HEK293T (cell line): ENCODE measurements at regions not wholly inside any gene's neighbourhood (a gene's known extent, or its start where the extent isn't known, plus 50 kb on each side); places are given as distances from the start of the nearest gene placed in this dataset.
"Not testable (repeated sequence)": the region's sequence is repeated elsewhere in the genome, so short reads cannot be mapped to it uniquely, and the experiment has no call there.

ENCODE experiments used
- CTCF ChIA-PET: fragments of 350-600 bp; formaldehyde crosslinking; extraction: SDS; loops from one replicate; lab custom pipeline; 2021; ENCODE audit warnings: antibody characterized with exemption, inconsistent platforms; lab: Yijun Ruan, JAX
- POLR2A ChIA-PET: fragments of 350-600 bp; formaldehyde crosslinking; extraction: SDS; loops from one replicate; lab custom pipeline; 2020; ENCODE audit warnings: antibody characterized with exemption, inconsistent platforms; lab: Yijun Ruan, JAX
- DNase-seq: peaks from one replicate; pipeline ENCODE4 v3.0.0; 2012; ENCODE audit warnings: mixed read lengths; ENCODE audit errors: extremely low spot score
- ARNT ChIP-seq: fragments of 450-650 bp; IDR thresholded peaks from 2 replicates; pipeline ENCODE4 v1.6.1; 2017; ENCODE audit warnings: mild to moderate bottlenecking
- BHLHE40 ChIP-seq: fragments of 450-650 bp; IDR thresholded peaks from 2 replicates; pipeline ENCODE4 v1.6.1; 2016; ENCODE audit warnings: mild to moderate bottlenecking, moderate library complexity, borderline replicate concordance
- CTBP1 ChIP-seq: fragments of 450-650 bp; IDR thresholded peaks from 2 replicates; pipeline ENCODE4 v1.6.1; 2016; ENCODE audit warnings: borderline replicate concordance
- ELF4 ChIP-seq: fragments of 450-650 bp; IDR thresholded peaks from 2 replicates; pipeline ENCODE4 v1.6.1; 2017; ENCODE audit warnings: antibody characterized with exemption
- FOXA1 ChIP-seq: fragments of 450-650 bp; IDR thresholded peaks from 2 replicates; pipeline ENCODE4 v1.6.1; 2016; ENCODE audit warnings: mild to moderate bottlenecking
- FOXK2 ChIP-seq: fragments of 450-650 bp; IDR thresholded peaks from 2 replicates; pipeline ENCODE4 v1.6.1; 2016; ENCODE audit warnings: mild to moderate bottlenecking
- FOXM1 ChIP-seq: fragments of 450-650 bp; IDR thresholded peaks from 2 replicates; pipeline ENCODE4 v1.6.1; 2017; ENCODE audit warnings: mild to moderate bottlenecking, borderline replicate concordance
- HDGF ChIP-seq: fragments of 450-650 bp; IDR thresholded peaks from 2 replicates; pipeline ENCODE4 v1.6.1; 2017; ENCODE audit warnings: antibody characterized with exemption, borderline replicate concordance
- L3MBTL2 ChIP-seq: fragments of 450-650 bp; conservative IDR thresholded peaks from 2 replicates; pipeline ENCODE4 v1.6.1; 2016; ENCODE audit warnings: mild to moderate bottlenecking
- LEF1 ChIP-seq: fragments of 450-650 bp; IDR thresholded peaks from 2 replicates; pipeline ENCODE4 v1.6.1; 2017; ENCODE audit warnings: mild to moderate bottlenecking, borderline replicate concordance
- NFRKB ChIP-seq: fragments of 450-650 bp; IDR thresholded peaks from 2 replicates; pipeline ENCODE4 v1.6.1; 2016; ENCODE audit warnings: mild to moderate bottlenecking, moderate library complexity
- SP1 ChIP-seq: fragments of 450-650 bp; IDR thresholded peaks from 2 replicates; pipeline ENCODE4 v1.6.1; 2017
- SUZ12 ChIP-seq: fragments of 450-650 bp; IDR thresholded peaks from 2 replicates; pipeline ENCODE4 v1.6.1; 2016; ENCODE audit warnings: mild to moderate bottlenecking
- TARDBP ChIP-seq: fragments of 450-650 bp; IDR thresholded peaks from 2 replicates; pipeline ENCODE4 v1.6.1; 2016
- ZNF384 ChIP-seq: fragments of 450-650 bp; IDR thresholded peaks from 2 replicates; pipeline ENCODE4 v1.6.1; 2016
- TF ChIP-seq, protein P1 (sequence below): fragments of 450-650 bp; IDR thresholded peaks from 2 replicates; pipeline ENCODE4 v1.6.1; 2016

DNA sequence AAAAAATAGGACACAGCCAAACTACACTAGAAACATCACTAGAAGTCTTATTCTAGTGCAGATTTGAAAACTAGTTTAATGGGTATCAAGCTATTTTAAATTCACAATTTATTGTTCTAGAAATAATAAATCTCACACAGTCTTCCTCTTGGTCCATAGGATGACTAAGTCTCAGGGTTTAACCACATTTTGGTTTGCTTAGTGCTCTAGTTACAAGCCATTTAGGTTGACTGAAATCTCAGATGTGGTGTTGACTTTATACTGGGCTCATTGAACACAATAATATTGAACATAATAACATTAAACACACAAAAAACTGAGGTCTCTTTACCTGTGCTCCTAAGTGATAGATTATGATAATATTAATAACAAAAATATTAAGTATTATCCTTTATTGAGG lies 760.3 kb upstream of the CCDC179 start:
- ChIA-PET POLR2A (no interaction called here), CTCF (no interaction called here)
- no peak for TF ChIP-seq BHLHE40
- TF ChIP-seq ZNF384 = no peak
- TF ChIP-seq FOXM1 = no peak
- TF ChIP-seq LEF1 = no peak
- no peak for DNase-seq

- CTCF ChIA-PET = no interaction called here
- DNase-seq = no peak
- TF ChIP-seq LEF1 (no peak), SP1 (no peak)
- POLR2A ChIA-PET = no interaction called here
Measured at GRCh38 chr11:23632293-23632692, 772.0 kb upstream of the CCDC179 start.

GRCh38 chr11:23644443-23644842 lies 784.2 kb upstream of the CCDC179 start:
- CTCF ChIA-PET = no interaction called here
- POLR2A ChIA-PET = no interaction called here
- no peak for TF ChIP-seq HDGF
- TF ChIP-seq L3MBTL2 = no peak
- TF ChIP-seq LEF1 = no peak
- TF ChIP-seq TARDBP = no peak
- no peak for DNase-seq

GRCh38 chr11:23652336-23652735 lies 792.1 kb upstream of the CCDC179 start:
- CTCF ChIA-PET, POLR2A ChIA-PET, DNase-seq: not testable (repeated sequence)

GRCh38 chr11:23653071-23653675 lies 792.9 kb upstream of the CCDC179 start:
- TF ChIP-seq NFRKB = no peak
- TF ChIP-seq L3MBTL2 = no peak
- no peak for TF ChIP-seq CTBP1
- no peak for TF ChIP-seq FOXK2
- TF ChIP-seq FOXA1 = no peak
- no peak for TF ChIP-seq SP1
- TF ChIP-seq SUZ12 = no peak
- no peak for TF ChIP-seq HDGF
- TF ChIP-seq BHLHE40 = no peak
- TF ChIP-seq TARDBP = no peak
- TF ChIP-seq ELF4 = no peak
- TF ChIP-seq LEF1 = no peak
- no peak for TF ChIP-seq ARNT
- no peak for TF ChIP-seq FOXM1
- no peak for TF ChIP-seq ZNF384
- TF ChIP-seq, protein P1, sequence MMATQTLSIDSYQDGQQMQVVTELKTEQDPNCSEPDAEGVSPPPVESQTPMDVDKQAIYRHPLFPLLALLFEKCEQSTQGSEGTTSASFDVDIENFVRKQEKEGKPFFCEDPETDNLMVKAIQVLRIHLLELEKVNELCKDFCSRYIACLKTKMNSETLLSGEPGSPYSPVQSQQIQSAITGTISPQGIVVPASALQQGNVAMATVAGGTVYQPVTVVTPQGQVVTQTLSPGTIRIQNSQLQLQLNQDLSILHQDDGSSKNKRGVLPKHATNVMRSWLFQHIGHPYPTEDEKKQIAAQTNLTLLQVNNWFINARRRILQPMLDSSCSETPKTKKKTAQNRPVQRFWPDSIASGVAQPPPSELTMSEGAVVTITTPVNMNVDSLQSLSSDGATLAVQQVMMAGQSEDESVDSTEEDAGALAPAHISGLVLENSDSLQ = no peak
- CTCF ChIA-PET = no interaction called here

DNA sequence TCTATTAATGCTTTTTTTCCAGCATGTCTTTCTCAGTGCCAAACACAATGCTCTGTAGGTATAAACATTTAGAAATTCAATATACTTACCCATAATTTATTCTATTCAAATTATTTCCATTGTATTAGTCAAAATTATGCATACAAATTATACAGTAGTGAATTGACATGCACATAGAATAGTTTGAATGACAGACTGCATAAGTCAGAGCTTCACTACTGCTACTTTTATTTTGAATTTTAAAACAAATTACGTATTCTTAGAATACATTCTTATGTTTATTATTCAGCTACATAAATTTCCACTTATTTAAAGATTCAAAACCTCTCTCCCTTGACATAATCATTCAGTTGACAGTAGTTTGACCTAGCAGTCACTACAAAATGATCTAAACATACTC lies 808.0 kb upstream of the CCDC179 start:
- ChIA-PET POLR2A (no interaction called here), CTCF (no interaction called here)
- no peak for TF ChIP-seq BHLHE40
- no peak for TF ChIP-seq NFRKB
- TF ChIP-seq TARDBP = no peak
- TF ChIP-seq LEF1 = no peak
- TF ChIP-seq ZNF384 = no peak
- no peak for TF ChIP-seq FOXM1
- no peak for TF ChIP-seq HDGF
- TF ChIP-seq, protein P1 = no peak
- TF ChIP-seq L3MBTL2 = no peak
- TF ChIP-seq ELF4 = no peak
- TF ChIP-seq FOXA1 = no peak
- no peak for DNase-seq

More at GRCh38 chr11:23653071-23653675, 792.9 kb upstream of the CCDC179 start:
- DNase-seq = no peak
- POLR2A ChIA-PET = no interaction called here

DNA sequence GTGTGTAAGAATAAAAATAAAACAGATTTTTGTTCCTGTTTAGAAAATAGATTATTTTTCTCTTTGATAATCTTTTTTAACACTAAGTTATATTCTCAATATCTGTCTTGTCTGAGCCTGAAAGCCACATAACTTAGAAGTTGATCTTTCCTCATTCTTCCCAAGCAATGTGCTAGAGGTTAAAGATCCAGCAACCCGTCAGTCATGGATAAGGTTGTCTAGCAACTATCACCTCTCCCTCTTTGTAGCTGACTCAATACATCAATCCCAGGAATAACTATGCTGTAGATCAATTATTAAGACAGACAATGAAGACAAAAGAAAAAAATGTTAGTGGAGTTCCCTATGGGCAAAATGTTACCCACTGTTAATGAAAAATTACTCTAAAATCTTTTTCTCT lies 813.1 kb upstream of the CCDC179 start:
- POLR2A ChIA-PET = no interaction called here
- CTCF ChIA-PET = no interaction called here
- no peak for DNase-seq
- TF ChIP-seq NFRKB = no peak
- TF ChIP-seq ARNT = no peak
- TF ChIP-seq ELF4 = no peak
- TF ChIP-seq BHLHE40 = no peak
- no peak for TF ChIP-seq SUZ12
- TF ChIP-seq L3MBTL2 = no peak
- no peak for TF ChIP-seq TARDBP
- no peak for TF ChIP-seq HDGF
- TF ChIP-seq ZNF384 = no peak
- TF ChIP-seq CTBP1 = no peak
- TF ChIP-seq, protein P1 = no peak
- no peak for TF ChIP-seq LEF1
- no peak for TF ChIP-seq SP1
- no peak for TF ChIP-seq FOXM1
- no peak for TF ChIP-seq FOXA1
- TF ChIP-seq FOXK2 = no peak
